IMR-90 (cell line): ENCODE measurements at regions not wholly inside any gene's neighbourhood (a gene's known extent, or its start where the extent isn't known, plus 50 kb on each side); places are given as distances from the start of the nearest gene placed in this dataset.

ENCODE experiments used
- ATAC-seq: fragments of 200-7000 bp; cut with Tn5 transposase; 2 replicates; pipeline ENCODE4 v1.9.1; 2020; ENCODE audit warnings: low read depth, mild to moderate bottlenecking, moderate library complexity
- BruUV-seq: library from RNA; stranded (reverse); fragments of 400-500 nt; replicated peaks from 2 replicates; lab custom pipeline; 2021; lab: Mats Ljungman, UMichigan
- CTCF ChIA-PET: fragments of 300-600 bp; formaldehyde crosslinking; extraction: SDS; loops from one replicate; lab custom pipeline; 2021; ENCODE audit warnings: antibody characterized with exemption; lab: Yijun Ruan, JAX
- POLR2A ChIA-PET: fragments of 300-600 bp; sonication (Branson Sonifier 250); formaldehyde crosslinking; loops from one replicate; lab custom pipeline; 2022; ENCODE audit warnings: antibody characterized with exemption; ENCODE audit not compliant: unreplicated experiment; lab: Charles Lee
- DNase-seq: peaks from one replicate; pipeline ENCODE4 v3.0.0; 2013
- H2AFZ ChIP-seq: replicated peaks from 2 replicates; pipeline ENCODE3; 2013; ENCODE audit warnings: low read length, mild to moderate bottlenecking; ENCODE audit not compliant: poor library complexity
- H2AK5ac ChIP-seq: 2 replicates; pipeline ENCODE4 v1.6.1; 2013; ENCODE audit warnings: low read depth, low read length, inconsistent platforms
- H2AK9ac ChIP-seq: replicated peaks from 2 replicates; pipeline ENCODE3; 2013; ENCODE audit warnings: mild to moderate bottlenecking, low read depth, low read length, moderate library complexity; ENCODE audit not compliant: poor library complexity
- H2BK120ac ChIP-seq: 2 replicates; pipeline ENCODE4 v1.6.1; 2013; ENCODE audit warnings: low read depth, low read length, inconsistent platforms
- H2BK15ac ChIP-seq: 3 replicates; pipeline ENCODE4 v1.6.1; 2013; ENCODE audit warnings: low read depth, low read length, inconsistent platforms
- H2BK20ac ChIP-seq: 2 replicates; pipeline ENCODE4 v1.6.1; 2013; ENCODE audit warnings: low read depth, mild to moderate bottlenecking, inconsistent platforms, low read length, moderate library complexity
- H2BK5ac ChIP-seq: 2 replicates; pipeline ENCODE4 v1.6.1; 2013; ENCODE audit warnings: mild to moderate bottlenecking, low read depth, low read length, inconsistent platforms; ENCODE audit not compliant: poor library complexity, severe bottlenecking
- H3K14ac ChIP-seq: replicated peaks from 2 replicates; pipeline ENCODE4 v1.6.1; 2013; ENCODE audit warnings: low read depth, low read length, inconsistent platforms
- H3K18ac ChIP-seq: 2 replicates; pipeline ENCODE4 v1.6.1; 2013; ENCODE audit warnings: low read depth, low read length, control low read depth
- H3K23ac ChIP-seq: 2 replicates; pipeline ENCODE4 v1.6.1; 2013; ENCODE audit warnings: low read depth, low read length, inconsistent platforms
- H3K27ac ChIP-seq: 2 replicates; pipeline ENCODE4 v1.5.1; 2013; ENCODE audit warnings: mild to moderate bottlenecking, control low read depth, low read length; ENCODE audit not compliant: insufficient read depth
- H3K27me3 ChIP-seq: 2 replicates; pipeline ENCODE4 v1.6.1; 2013; ENCODE audit warnings: low read length; ENCODE audit not compliant: control insufficient read depth, insufficient read depth
- H3K36me3 ChIP-seq: 2 replicates; pipeline ENCODE4 v1.6.1; 2013; ENCODE audit warnings: low read length, mixed read lengths; ENCODE audit not compliant: control insufficient read depth, insufficient read depth
- H3K4ac ChIP-seq: 2 replicates; pipeline ENCODE4 v1.6.1; 2013; ENCODE audit warnings: low read depth, low read length, inconsistent platforms
- H3K4me1 ChIP-seq: 2 replicates; pipeline ENCODE4 v1.6.1; 2013; ENCODE audit warnings: low read length, mixed read lengths; ENCODE audit not compliant: control insufficient read depth, insufficient read depth
- H3K4me2 ChIP-seq: 2 replicates; pipeline ENCODE4 v1.6.1; 2013; ENCODE audit warnings: low read depth, mild to moderate bottlenecking, control low read depth, low read length, moderate library complexity
- H3K4me3 ChIP-seq: 2 replicates; pipeline ENCODE4 v1.5.1; 2013; ENCODE audit warnings: low read depth, mild to moderate bottlenecking, control low read depth, low read length, moderate library complexity; ENCODE audit not compliant: insufficient read depth
- H3K56ac ChIP-seq: 2 replicates; pipeline ENCODE4 v1.6.1; 2013; ENCODE audit warnings: low read length, inconsistent platforms; ENCODE audit not compliant: insufficient read depth; ENCODE audit errors: extremely low read depth
- H3K79me1 ChIP-seq, 2 experiments: 2 replicates each; pipeline ENCODE4 v1.6.1; 2013; ENCODE audit warnings: low read length in 2 of 2, inconsistent platforms in 1 of 2, low read depth in 1 of 2
- H3K9ac ChIP-seq: 2 replicates; pipeline ENCODE4 v1.6.1; 2013; ENCODE audit warnings: low read depth, low read length, control low read depth
- H3K9me1 ChIP-seq: 2 replicates; pipeline ENCODE4 v1.6.1; 2013; ENCODE audit warnings: low read length, inconsistent platforms; ENCODE audit not compliant: insufficient read depth
- H3K9me3 ChIP-seq: 2 replicates; pipeline ENCODE4 v1.6.1; 2013; ENCODE audit warnings: low read length; ENCODE audit not compliant: control insufficient read depth, insufficient read depth
- H4K20me1 ChIP-seq: 2 replicates; pipeline ENCODE4 v1.6.1; 2013; ENCODE audit warnings: low read length, inconsistent platforms; ENCODE audit not compliant: insufficient read depth
- H4K5ac ChIP-seq: 2 replicates; pipeline ENCODE4 v1.6.1; 2013; ENCODE audit warnings: mild to moderate bottlenecking, low read depth, low read length, control low read depth
- H4K8ac ChIP-seq, 2 experiments: 2 replicates each; pipeline ENCODE4 v1.6.1; 2013; ENCODE audit warnings: low read depth in 2 of 2, low read length in 2 of 2, control low read depth in 1 of 2, inconsistent platforms in 1 of 2
- H4K91ac ChIP-seq: 2 replicates; pipeline ENCODE4 v1.6.1; 2013; ENCODE audit warnings: low read depth, low read length, inconsistent platforms; ENCODE audit not compliant: insufficient read depth
- BHLHE40 ChIP-seq: fragments of 150-350 bp; IDR thresholded peaks from 2 replicates; pipeline ENCODE4 v1.6.1; 2016; ENCODE audit warnings: mild to moderate bottlenecking, low read depth, low read length
- CEBPB ChIP-seq: IDR thresholded peaks from 2 replicates; pipeline ENCODE4 v1.6.1; 2012; ENCODE audit warnings: low read depth, low read length, improper control_type of control experiment
- CHD1 ChIP-seq: IDR thresholded peaks from 2 replicates; pipeline ENCODE4 v1.6.1; 2012; ENCODE audit warnings: low read depth, low read length, improper control_type of control experiment
- CTCF ChIP-seq: conservative IDR thresholded peaks from 2 replicates; pipeline ENCODE4 v1.5.1; 2012; ENCODE audit warnings: mild to moderate bottlenecking, low read depth, low read length, improper control_type of control experiment
- FOS ChIP-seq: fragments of 150-350 bp; IDR thresholded peaks from 2 replicates; pipeline ENCODE4 v1.6.1; 2016; ENCODE audit warnings: low read depth, low read length
- MAFK ChIP-seq: IDR thresholded peaks from 2 replicates; pipeline ENCODE4 v1.6.1; 2012; ENCODE audit warnings: low read depth, low read length, improper control_type of control experiment
- MAZ ChIP-seq: IDR thresholded peaks from 2 replicates; pipeline ENCODE4 v1.6.1; 2012; ENCODE audit warnings: low read depth, mild to moderate bottlenecking, low read length, improper control_type of control experiment, moderate library complexity, borderline replicate concordance
- MXI1 ChIP-seq: IDR thresholded peaks from 2 replicates; pipeline ENCODE4 v1.6.1; 2012; ENCODE audit warnings: low read depth, mild to moderate bottlenecking, low read length, moderate library complexity, borderline replicate concordance
- NFE2L2 ChIP-seq: fragments of 150-350 bp; IDR thresholded peaks from 2 replicates; pipeline ENCODE4 v1.6.1; 2016; ENCODE audit warnings: low read depth, mild to moderate bottlenecking, low read length
- POLR2A ChIP-seq: IDR thresholded peaks from 2 replicates; pipeline ENCODE4 v1.6.1; 2012; ENCODE audit warnings: mild to moderate bottlenecking, low read depth, low read length
- RAD21 ChIP-seq: IDR thresholded peaks from 2 replicates; pipeline ENCODE4 v1.6.1; 2012; ENCODE audit warnings: low read length, improper control_type of control experiment
- RCOR1 ChIP-seq: IDR thresholded peaks from 2 replicates; pipeline ENCODE4 v1.6.1; 2012; ENCODE audit warnings: mild to moderate bottlenecking, low read length, improper control_type of control experiment; ENCODE audit not compliant: insufficient replicate concordance
- RFX5 ChIP-seq: IDR thresholded peaks from 2 replicates; pipeline ENCODE4 v1.8.0; 2012; ENCODE audit warnings: low read depth, mild to moderate bottlenecking, low read length, moderate library complexity
- SMC3 ChIP-seq: fragments of 150-350 bp; IDR thresholded peaks from 2 replicates; pipeline ENCODE4 v1.6.1; 2016; ENCODE audit warnings: low read depth, mild to moderate bottlenecking, antibody characterized with exemption, low read length, moderate library complexity
- USF2 ChIP-seq: fragments of 150-350 bp; IDR thresholded peaks from 2 replicates; pipeline ENCODE4 v1.6.1; 2017; ENCODE audit warnings: mild to moderate bottlenecking, antibody characterized with exemption, low read length, low read depth
- WGBS, 2 experiments: methylation state at CpG; one replicate each; pipeline versions ENCODE4 v1.1.5 to v1.1.7; 2013; ENCODE audit warnings: missing lambda C conversion rate in 2 of 2; ENCODE audit not compliant: insufficient read length in 1 of 2; ENCODE audit errors: extremely low coverage in 2 of 2; 5-methylcytosine and 5-hydroxymethylcytosine counted together
- dilution Hi-C: fragments of 300-500 bp; cut with HindIII; formaldehyde crosslinking; loops from one replicate; pipeline ENCODE4 v1.14.3; 2018; ENCODE audit warnings: low sequenced_read_pairs; ENCODE audit not compliant: unreplicated experiment
- in situ Hi-C: fragments of 300-500 bp; cut with MboI; formaldehyde crosslinking; loops from 3 replicates; pipeline ENCODE4 v1.14.3; 2019; ENCODE audit warnings: low sequenced_read_pairs, inconsistent platforms, mixed read lengths
- intact Hi-C: fragments of 100-400 bp; cut with micrococcal nuclease; formaldehyde crosslinking; loops from 2 replicates; pipeline ENCODE4 v1.10.0; 2022
- TF ChIP-seq, protein P1 (sequence below): fragments of 150-350 bp; IDR thresholded peaks from 2 replicates; pipeline ENCODE4 v1.6.1; 2016; ENCODE audit warnings: low read depth, mild to moderate bottlenecking, low read length, moderate library complexity, borderline replicate concordance

DNA sequence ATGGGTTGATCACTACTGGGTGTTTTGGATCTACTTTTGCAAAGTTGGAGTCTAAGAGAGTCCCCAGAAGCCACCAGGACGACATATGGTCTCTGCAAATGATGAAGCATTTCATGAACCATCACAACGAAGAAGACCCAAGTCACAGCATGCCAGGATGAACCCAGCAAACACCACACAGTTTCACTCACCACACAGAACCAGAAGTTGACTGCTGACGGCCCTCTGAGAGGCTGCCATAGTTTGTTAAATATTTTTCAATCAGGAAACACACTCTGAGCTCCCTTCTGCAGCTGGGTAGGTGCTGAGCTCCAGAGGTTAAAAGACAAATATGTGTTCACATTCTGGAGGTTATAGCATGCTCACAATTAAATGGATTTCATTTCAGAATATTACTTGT lies 271.4 kb downstream of the DCDC2C start:
- Histone ChIP-seq H2BK15ac (no peak overlapping the region), H3K4me1 (no peaks in the 10 kb centered on the region), H4K5ac (no peak overlapping the region), H2AK5ac (no peak overlapping the region), H3K9ac (no peak overlapping the region), H3K27me3 (no peaks in the 10 kb centered on the region), H3K9me3 (peaks cover 48% of the 10 kb centered on the region), H4K20me1 (no peaks in the 10 kb centered on the region), H3K14ac (no peak overlapping the region), H4K8ac (no peak overlapping the region), H2BK5ac (no peak overlapping the region), H3K79me1 (no peaks in the 10 kb centered on the region), H3K36me3 (no peaks in the 10 kb centered on the region), H3K4me3 (no peak overlapping the region), H2AFZ (no peak overlapping the region), H3K56ac (no peak overlapping the region), H4K91ac (no peak overlapping the region), H3K4ac (no peak overlapping the region), H3K18ac (no peak overlapping the region), H3K23ac (no peak overlapping the region), H3K9me1 (no peaks in the 10 kb centered on the region), H3K27ac (no peak overlapping the region), H3K4me2 (no peak overlapping the region), H2BK20ac (no peak overlapping the region), H2AK9ac (no peak overlapping the region), H2BK120ac (no peak overlapping the region)
- POLR2A ChIA-PET, result no interaction called here
- dilution Hi-C loops (no loop called here), in situ Hi-C loops (loop anchor here (25.0 kb wide), 1 partner anchor 1938 kb away; no protein-coding TSS in a partner anchor), intact Hi-C loops (no loop called here)
- ATAC-seq (no peak), DNase-seq (no peak)
- CTCF ChIA-PET, result no interaction called here
- no TSS peak for BruUV-seq
- TF ChIP-seq CEBPB (no peak), RFX5 (no peak), CTCF (no peak), FOS (no peak), MAFK (no peak), POLR2A (no peak), BHLHE40 (no peak), SMC3 (no peak), MXI1 (no peak), MAZ (no peak), NFE2L2 (no peak), USF2 (no peak), RAD21 (no peak), RCOR1 (no peak), CHD1 (no peak)
- TF ChIP-seq, protein P1, sequence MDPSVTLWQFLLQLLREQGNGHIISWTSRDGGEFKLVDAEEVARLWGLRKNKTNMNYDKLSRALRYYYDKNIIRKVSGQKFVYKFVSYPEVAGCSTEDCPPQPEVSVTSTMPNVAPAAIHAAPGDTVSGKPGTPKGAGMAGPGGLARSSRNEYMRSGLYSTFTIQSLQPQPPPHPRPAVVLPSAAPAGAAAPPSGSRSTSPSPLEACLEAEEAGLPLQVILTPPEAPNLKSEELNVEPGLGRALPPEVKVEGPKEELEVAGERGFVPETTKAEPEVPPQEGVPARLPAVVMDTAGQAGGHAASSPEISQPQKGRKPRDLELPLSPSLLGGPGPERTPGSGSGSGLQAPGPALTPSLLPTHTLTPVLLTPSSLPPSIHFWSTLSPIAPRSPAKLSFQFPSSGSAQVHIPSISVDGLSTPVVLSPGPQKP, result no peak
- WGBS, 2 experiments, result no CpG with 5 or more reads among the region's 3 CpGs
